SH-SY5Y (cell line): ENCODE measurements at regions not wholly inside any gene's neighbourhood (a gene's known extent, or its start where the extent isn't known, plus 50 kb on each side); places are given as distances from the start of the nearest gene placed in this dataset.

ENCODE experiments used
- GATA2 ChIP-seq: IDR thresholded peaks from 2 replicates; pipeline ENCODE4 v1.6.1; 2011; ENCODE audit warnings: mild to moderate bottlenecking, low read depth, low read length
- GATA3 ChIP-seq: IDR thresholded peaks from 2 replicates; pipeline ENCODE4 v1.6.1; 2011; ENCODE audit warnings: low read depth, mild to moderate bottlenecking, low read length, moderate library complexity

- TF ChIP-seq GATA3 (no peak), GATA2 (no peak)
Observed at GRCh38 chr6:12474167-12475140, 184.3 kb downstream of the EDN1 start.

- TF ChIP-seq GATA3 (no peak), GATA2 (no peak)
Observed at GRCh38 chr6:12476484-12476883, 186.3 kb downstream of the EDN1 start.

DNA sequence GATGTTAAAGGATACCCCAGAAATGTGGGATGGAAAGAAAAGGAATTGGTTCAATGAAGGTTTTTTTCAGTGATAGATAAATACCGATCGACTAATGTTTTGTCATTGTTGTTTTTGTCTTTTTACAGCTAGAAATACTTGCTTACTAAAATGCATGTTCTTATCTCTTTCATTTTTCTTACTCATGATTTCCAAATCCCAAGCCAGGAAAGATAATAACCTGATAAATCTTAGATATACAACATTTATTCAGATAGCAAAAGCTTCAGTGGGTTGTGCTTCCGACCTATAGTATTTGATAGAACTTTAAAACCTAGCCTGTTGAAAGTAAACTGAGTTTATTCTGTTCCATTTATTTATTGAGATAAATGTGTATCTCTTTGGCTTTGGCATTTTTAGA is 187.5 kb downstream of the EDN1 start:
- TF ChIP-seq GATA3 (no peak), GATA2 (no peak)

GRCh38 chr6:12478921-12479320 is 188.8 kb downstream of the EDN1 start:
- TF ChIP-seq GATA3: no peak

GRCh38 chr6:12479451-12479850 is 189.3 kb downstream of the EDN1 start:
- TF ChIP-seq GATA3 (no peak), GATA2 (no peak)

DNA sequence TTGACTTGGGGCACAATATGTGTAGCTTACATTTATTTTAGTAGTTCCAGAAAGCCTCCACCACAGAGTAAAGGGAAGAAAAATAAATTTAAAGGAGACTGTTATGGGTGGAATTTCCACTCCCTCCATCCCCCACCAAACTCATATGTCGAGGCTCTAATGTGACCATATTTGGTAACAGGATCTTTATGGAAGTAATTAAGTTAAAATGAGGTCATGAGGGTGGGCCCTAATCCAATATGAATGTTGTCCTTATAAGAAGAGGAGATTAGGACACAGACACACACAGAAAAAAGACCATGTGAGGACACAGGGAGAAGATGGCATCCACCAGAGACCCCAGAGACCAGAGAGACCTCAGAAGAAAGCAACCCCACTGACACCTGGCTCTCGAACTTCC is 189.7 kb downstream of the EDN1 start:
- TF ChIP-seq GATA3 (no peak), GATA2 (no peak)

DNA sequence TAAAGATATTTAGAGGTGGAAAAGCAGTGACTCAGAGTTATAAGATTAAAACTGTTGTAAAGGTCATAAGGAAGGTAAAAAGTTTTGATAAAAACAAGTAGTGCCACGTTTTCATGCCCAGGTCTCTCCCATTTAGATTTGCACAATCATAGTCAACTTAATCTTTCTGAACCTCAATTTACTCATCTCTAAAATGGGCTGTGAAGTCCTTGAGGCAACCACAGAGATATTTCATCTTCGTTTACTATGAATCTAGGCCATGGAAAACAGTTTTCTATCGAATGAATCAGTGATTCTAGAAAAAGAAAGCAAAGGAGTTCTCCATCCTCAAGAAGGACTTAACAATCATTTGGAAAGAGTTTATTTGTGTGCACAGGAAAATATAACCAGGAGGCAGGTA is 190.2 kb downstream of the EDN1 start:
- TF ChIP-seq GATA3 (no peak), GATA2 (no peak)

DNA sequence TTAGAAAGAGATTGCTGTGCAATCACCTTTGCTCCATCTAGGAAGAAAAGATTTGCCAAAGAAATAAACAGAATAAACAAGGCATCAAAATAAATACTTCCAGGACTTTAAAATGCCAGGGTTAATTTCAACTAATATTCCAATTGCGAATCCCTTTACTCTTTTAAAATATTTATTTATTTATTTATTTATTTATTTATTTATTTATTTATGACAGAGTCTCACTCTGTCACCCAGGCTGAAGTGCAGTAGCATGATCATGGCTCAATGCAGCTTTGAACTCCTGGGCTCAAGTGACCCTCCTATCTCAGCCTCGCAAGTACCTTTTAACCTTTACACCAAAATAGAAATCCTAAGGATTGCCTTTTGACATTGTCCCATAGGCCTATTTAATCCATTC is 191.1 kb downstream of the EDN1 start:
- TF ChIP-seq GATA3 (no peak), GATA2 (no peak)

DNA sequence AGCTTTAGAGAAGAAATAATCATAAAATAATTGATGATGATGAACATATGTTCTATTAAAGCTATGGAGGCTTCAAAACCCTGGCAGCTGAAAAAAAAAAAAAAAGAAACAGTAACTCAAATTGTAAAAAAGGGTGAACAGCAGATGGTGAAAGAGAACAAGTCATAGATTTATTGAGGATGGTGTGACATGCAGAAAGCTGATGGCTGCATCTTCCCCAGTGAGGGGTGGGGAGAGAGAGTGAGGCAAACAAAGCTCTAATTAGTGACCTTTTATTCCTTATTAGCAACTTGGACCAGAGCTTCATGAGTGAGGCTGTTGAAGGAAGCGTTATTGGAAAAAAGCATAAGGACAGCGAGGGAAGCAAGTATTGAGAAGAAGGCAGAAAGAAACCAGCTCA is 191.7 kb downstream of the EDN1 start:
- no peak for TF ChIP-seq GATA2
- no peak for TF ChIP-seq GATA3

DNA sequence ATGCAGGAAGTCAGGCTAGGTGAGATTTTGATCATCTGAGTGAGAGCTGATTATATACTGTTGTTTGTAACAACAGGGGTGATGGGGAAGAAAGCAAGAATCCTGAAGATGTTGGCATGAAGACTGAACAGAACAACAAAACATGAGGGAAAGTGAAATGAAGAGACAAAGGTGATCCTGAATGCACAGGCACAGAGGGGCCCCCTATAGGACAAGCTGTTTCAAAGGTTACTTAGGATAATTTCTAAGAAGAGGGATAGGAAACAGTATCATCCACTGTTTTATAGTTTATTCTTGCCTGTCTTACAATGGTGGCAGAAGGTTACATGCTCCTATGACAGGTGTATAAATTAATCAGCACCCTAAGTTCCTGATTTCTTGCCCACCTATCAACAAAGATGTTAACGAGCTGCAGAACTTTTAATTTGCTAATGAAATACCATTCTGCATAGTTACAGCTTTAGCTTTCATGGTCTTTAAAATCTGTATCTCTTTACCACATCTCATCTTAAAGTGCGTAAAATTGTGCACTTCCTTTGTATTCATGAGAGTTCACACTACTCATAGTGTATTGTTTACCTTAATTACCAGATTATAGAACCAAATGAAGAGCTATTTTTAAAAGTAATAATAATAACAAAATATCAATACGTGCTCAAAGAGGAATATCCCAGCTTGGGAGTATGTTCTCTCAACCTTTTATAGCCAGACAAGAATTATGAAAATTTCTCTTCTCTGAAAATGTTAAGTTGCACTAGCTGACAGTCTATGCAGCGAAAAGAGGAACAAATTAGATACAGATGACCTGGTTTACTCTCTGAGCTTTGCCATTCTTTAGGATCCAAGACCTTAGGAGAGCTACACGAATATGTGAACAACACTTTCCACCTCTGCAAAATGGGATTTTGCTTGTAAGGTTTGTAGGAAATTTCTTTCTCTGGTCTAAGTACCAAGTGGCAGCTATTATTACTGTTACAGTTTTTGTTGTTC is 192.5 kb downstream of the EDN1 start:
- no peak for TF ChIP-seq GATA2
- no peak for TF ChIP-seq GATA3

DNA sequence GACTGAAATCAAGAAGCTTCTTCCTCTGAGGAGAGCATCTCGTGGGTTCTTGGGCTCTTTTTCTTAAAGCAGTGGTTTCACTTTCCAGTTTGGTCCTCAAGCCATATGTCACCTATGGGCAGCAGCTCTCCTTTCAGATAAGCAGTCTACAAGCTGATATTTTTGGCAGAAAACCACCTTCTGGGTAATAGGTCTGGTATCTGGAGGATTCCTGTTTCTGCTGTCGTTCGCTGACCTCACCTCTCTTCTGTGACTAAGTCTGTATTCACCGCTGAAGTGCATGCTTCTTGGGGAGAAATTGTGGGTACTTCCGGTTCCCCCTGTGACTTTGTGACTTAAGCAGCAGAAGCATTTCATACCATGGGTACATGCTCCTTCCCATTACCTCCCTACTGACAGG is 193.6 kb downstream of the EDN1 start:
- TF ChIP-seq GATA2 (no peak), GATA3 (no peak)

DNA sequence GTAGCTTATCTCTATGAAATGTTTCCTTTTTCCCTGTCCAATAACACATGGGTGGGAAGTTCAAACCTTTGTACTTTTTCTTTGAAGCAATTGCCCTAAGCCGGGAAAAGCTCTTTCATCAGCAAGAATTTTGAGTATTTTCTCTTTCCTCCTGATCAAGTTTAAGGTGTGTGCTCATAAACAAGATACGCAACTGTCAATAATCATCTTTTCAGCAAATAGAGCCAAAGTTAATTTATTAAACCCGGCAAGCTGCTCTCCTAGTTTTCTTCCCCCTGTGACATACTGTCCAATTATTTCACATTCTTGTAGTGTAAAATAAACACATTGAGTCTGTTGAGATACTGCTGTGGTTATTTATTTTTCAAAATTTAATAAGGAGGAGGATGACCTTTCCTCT is 194.4 kb downstream of the EDN1 start:
- TF ChIP-seq GATA3 (no peak), GATA2 (no peak)

- TF ChIP-seq GATA3: no peak
- no peak for TF ChIP-seq GATA2
Observed at GRCh38 chr6:12485226-12485764, 195.1 kb downstream of the EDN1 start.

GRCh38 chr6:12485837-12486236 is 195.7 kb downstream of the EDN1 start:
- TF ChIP-seq GATA2: no peak
- no peak for TF ChIP-seq GATA3

DNA sequence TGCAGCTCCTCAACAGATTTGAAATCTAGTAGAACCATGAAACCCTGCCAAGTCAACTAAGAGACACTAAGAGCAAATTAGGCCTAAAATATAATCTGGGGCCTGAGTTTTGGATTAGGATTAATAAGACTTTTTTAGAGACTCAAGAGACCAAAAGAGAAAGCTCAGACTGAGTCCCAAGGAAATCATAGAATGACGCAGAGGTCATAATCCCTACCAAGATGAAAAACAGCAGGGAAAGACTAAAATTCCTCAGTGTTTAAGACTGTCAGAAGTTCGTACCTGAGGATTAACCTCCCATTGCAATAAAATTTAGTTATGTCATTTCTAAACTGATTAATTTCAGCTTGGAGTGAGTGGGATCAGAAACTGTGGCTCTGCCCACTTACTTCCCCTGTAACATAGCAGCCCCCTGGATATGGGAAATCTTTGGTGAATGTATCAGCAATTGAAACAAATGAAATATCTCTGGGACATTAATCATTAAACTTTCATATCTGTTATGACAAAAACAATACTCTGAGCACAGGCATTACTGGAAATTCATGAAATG is 200.3 kb downstream of the EDN1 start:
- TF ChIP-seq GATA3 (no peak), GATA2 (no peak)
